ENCODE measurements at regions not wholly inside any gene's neighbourhood (a gene's known extent, or its start where the extent isn't known, plus 50 kb on each side); places are given as distances from the start of the nearest gene placed in this dataset.
"Not testable (repeated sequence)": the region's sequence is repeated elsewhere in the genome, so short reads cannot be mapped to it uniquely, and the experiment has no call there.

DNA sequence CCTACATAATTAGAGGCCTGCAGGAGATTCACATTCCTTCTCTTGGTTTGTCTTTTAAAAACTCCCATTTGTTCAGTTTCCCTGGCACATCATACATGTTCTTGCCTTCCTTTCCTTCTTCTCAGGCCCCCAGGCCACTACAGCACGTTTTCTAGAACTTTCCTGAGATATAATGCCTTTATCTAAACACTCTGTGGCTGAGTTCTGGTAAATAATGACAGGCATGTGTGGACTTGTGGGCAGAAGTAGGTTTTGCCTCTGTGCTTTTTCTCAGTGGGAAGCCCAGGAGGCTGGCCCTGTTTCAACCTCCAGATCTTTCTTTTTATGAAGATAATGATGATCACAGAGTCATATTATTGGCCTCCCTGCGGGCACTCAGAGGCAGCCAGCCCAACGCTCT is 117.2 kb downstream of the TMX1 start:
- TF ChIP-seq, protein P1, sequence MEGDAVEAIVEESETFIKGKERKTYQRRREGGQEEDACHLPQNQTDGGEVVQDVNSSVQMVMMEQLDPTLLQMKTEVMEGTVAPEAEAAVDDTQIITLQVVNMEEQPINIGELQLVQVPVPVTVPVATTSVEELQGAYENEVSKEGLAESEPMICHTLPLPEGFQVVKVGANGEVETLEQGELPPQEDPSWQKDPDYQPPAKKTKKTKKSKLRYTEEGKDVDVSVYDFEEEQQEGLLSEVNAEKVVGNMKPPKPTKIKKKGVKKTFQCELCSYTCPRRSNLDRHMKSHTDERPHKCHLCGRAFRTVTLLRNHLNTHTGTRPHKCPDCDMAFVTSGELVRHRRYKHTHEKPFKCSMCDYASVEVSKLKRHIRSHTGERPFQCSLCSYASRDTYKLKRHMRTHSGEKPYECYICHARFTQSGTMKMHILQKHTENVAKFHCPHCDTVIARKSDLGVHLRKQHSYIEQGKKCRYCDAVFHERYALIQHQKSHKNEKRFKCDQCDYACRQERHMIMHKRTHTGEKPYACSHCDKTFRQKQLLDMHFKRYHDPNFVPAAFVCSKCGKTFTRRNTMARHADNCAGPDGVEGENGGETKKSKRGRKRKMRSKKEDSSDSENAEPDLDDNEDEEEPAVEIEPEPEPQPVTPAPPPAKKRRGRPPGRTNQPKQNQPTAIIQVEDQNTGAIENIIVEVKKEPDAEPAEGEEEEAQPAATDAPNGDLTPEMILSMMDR (IDR thresholded peaks at IDR 0.05; ENCODE audit: control extremely low read depth, extremely low read depth, low read depth, missing control alignments) = no peak
- ChIA-PET CTCF (no interaction called here), POLR2A (no interaction called here)
- DNase-seq (ENCODE audit: extremely low spot score) = no peak

DNA sequence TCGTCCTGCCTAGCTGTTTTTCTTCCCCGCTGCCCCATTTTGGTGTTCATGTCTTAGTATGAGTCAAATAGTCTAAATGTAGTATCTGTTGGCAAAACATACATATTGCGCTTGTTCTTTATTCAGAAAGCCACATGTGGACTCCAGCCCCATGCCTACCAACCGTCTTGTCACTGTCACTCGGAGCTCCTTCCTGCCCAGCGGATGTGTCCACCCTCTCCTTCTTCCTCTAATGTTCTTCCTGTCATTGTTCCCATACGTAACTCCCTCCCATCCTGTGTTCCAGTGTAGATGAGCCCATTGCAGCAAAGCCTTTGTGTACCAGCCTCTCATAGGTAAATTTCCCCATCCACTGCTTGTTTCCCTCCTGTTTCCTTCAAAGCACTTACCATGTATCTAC is 120.5 kb downstream of the TMX1 start:
- CTCF ChIA-PET = no interaction called here
- TF ChIP-seq, protein P1 (IDR thresholded peaks at IDR 0.05; ENCODE audit: control extremely low read depth, extremely low read depth, low read depth, missing control alignments) = no peak

DNA sequence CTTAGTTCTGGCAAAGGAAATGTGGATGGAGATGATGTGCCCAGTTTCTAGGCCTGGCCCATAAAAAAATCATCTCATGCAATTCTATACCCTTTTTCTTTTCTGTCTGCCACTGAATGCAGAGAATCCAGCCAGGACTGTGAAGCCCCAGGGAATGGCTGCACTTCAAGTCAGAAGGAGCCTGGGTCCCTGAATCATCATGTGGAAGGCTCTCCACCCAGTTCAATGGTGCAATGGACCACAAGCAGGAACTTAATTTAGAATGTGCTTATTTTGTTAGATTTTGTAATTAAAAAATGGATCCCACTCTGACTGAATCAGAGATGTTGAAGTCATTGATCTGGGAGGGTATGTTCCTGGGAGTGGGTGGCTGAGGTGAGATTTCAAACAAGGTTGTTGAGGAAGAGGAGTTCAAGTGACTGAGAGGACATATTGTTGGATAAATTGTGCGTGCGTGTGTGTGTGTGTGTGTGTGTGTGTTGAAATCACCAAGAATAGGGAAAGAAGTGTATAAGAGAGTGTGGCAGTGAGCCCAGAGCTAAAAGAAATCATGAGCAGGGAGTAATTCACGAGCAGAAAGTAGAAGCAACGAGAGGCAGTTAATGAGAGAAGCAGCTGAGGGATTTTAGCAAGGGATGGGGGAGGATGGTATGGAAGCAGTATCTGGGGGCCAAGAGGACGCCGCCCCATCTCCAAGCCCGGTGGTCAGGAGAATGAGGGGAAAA is 125.4 kb downstream of the TMX1 start:
- TF ChIP-seq, protein P1 (IDR thresholded peaks at IDR 0.05; ENCODE audit: control extremely low read depth, extremely low read depth, low read depth, missing control alignments) = no peak
- CTCF ChIA-PET = interaction anchor here (1.5 kb wide), 2 partner anchors 9 to 414 kb away, joined by 3 read pairs; no protein-coding TSS in a partner anchor

More for the DNA sequence above, 120.5 kb downstream of the TMX1 start:
- POLR2A ChIA-PET = no interaction called here
- DNase-seq (ENCODE audit: extremely low spot score) = no peak

DNA sequence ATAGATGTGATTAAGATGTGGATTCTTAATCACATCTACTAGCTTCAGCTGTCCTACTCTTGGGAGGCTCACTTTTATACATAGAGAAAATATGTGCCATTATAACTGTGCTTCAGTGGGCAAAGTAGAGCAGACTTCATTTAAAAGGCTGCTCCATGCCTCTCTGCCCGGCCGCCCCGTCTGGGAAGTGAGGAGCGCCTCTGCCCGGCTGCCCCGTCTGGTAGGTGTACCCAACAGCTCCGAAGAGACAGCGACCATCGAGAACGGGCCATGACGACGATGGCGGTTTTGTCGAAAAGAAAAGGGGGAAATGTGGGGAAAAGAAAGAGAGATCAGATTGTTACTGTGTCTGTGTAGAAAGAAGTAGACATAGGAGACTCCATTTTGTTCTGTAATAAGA is 126.4 kb downstream of the TMX1 start:
- POLR2A ChIA-PET; DNase-seq (ENCODE audit: extremely low spot score); CTCF ChIA-PET: not testable (repeated sequence)

More for the DNA sequence above, 125.4 kb downstream of the TMX1 start:
- DNase-seq (ENCODE audit: extremely low spot score) = no peak
- POLR2A ChIA-PET = no interaction called here

DNA sequence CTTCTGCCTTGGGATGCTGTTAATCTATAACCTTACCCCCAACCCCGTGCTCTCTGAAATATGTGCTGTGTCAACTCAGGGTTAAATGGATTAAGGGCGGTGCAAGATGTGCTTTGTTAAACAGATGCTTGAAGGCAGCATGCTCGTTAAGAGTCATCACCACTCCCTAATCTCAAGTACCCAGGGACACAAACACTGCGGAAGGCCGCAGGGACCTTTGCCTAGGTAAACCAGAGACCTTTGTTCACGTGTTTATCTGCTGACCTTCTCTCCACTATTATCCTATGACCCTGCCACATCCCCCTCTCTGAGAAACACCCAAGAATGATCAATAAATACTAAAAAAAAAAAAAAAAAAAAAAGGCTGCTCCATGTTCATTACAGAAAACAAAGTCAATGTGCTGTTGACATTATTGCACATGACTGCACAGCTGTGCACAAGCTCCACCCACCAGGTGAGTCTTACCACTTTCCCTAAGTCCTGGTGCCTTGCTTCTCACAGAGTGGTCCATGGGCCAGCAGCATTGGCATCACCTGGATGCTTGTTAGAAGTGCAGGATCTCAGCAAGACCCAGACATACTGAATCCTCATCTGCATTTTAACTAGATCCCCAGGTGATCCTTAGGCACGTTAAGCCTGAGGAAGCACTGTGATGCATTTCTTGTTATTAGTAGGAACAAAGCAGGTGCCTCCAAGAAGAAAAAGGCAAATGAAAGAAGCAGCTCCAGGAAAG is 127.0 kb downstream of the TMX1 start:
- DNase-seq (ENCODE audit: extremely low spot score); CTCF ChIA-PET; POLR2A ChIA-PET: not testable (repeated sequence)

DNA sequence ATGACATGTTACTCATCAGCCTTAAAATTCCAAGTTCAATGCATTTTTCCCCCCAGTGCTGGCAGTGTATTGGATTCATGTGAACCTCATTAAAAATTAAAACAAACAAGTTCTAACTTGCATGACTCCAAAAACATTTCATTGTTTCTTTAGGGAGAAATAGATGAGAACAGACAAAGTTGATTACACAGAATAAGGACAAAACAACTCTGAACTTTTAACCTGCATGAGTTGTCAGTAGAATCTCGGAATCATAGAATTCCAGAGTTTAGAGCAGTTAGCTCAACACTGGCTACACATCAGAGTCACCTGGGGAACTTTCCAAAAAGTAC is 127.5 kb downstream of the TMX1 start:
- TF ChIP-seq, protein P1 (IDR thresholded peaks at IDR 0.05; ENCODE audit: control extremely low read depth, extremely low read depth, low read depth, missing control alignments) = no peak
- ChIA-PET CTCF (no interaction called here), POLR2A (no interaction called here)
- DNase-seq (ENCODE audit: extremely low spot score) = no peak

DNA sequence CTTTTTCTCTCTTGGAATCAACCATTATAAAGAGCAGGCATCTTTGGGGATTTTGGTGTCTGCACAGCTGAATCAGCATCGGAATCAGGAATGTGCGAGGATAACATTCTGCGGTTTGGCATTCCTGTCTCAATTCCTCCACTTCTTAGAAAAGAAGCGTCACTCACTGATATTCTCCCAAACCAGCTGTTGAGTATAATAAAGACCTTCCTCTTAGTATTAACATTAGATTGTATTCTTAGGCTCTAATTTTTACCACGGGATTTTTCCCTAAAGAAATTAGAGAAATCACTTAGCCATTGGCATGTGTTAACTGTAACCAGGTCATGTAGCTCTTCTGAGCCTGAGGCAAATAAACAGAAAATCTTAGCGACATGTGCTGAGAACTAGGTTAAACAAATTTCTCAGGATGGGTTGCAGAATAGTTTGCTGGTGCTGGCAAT is 128.7 kb downstream of the TMX1 start:
- TF ChIP-seq, protein P1 (IDR thresholded peaks at IDR 0.05; ENCODE audit: control extremely low read depth, extremely low read depth, low read depth, missing control alignments) = no peak
- CTCF ChIA-PET = interaction anchor here (4.0 kb wide), 1 partner anchor 408 kb away, joined by 21 read pairs; no protein-coding TSS in a partner anchor
- POLR2A ChIA-PET = no interaction called here
- no peak for DNase-seq (ENCODE audit: extremely low spot score)
